Pancreas (tissue), 10 donors: ENCODE measurements at regions not wholly inside any gene's neighbourhood (a gene's known extent, or its start where the extent isn't known, plus 50 kb on each side); places are given as distances from the start of the nearest gene placed in this dataset.

Source experiments
- ATAC-seq, 4 donors: fragments of 200-7000 bp; cut with Tn5 transposase; one replicate each; pipeline versions ENCODE4 v1.8.0 to v1.9.1; 2020; ENCODE audit warnings: mild to moderate bottlenecking in 4 of 4, moderate library complexity in 4 of 4
- DNase-seq, 6 donors: peaks; one replicate each; pipeline ENCODE4 v3.0.0-alpha.2; 2020
- FAIRE-seq: peaks from 2 replicates; lab custom pipeline; 2012; peaks lifted over from hg19 to GRCh38; lab: Jason Lieb, UNC
- H3K27ac ChIP-seq, 4 donors: fragments of 200-600 bp; sonication (generic); 1 replicate in 3 of 4; 2 replicates in 1 of 4; pipeline versions ENCODE4 v1.5.0 to v1.8.0; 2020
- H3K27me3 ChIP-seq, 4 donors: fragments of 200-600 bp; one replicate each; pipeline ENCODE4 v1.8.0; 2021
- H3K36me3 ChIP-seq, 3 donors: fragments of 200-600 bp; sonication (generic) in 1 of 3; one replicate each; pipeline versions ENCODE4 v1.5.0 to v1.8.0; 2020 to 2021
- H3K4me1 ChIP-seq, 3 donors: fragments of 200-600 bp; one replicate each; pipeline ENCODE4 v1.8.0; 2021
- H3K4me3 ChIP-seq, 4 donors: fragments of 200-600 bp; sonication (generic) in 2 of 4; one replicate each; pipeline versions ENCODE4 v1.5.0 to v1.8.0; 2020 to 2021
- H3K9me3 ChIP-seq, 4 donors: fragments of 200-600 bp; one replicate each; pipeline ENCODE4 v1.8.0; 2021
- CTCF ChIP-seq, 4 donors: fragments of 200-600 bp; sonication (generic) in 3 of 4; IDR thresholded peaks; one replicate each; pipeline versions ENCODE4 v1.5.0 to v1.8.0; 2021; ENCODE audit warnings: antibody characterized with exemption in 4 of 4
- WGBS, 2 donors: extraction: QIAGEN DNeasy Blood & Tissue Kit; methylation state at CpG; one replicate each; pipeline ENCODE4 v1.1.7; 2013; 5-methylcytosine and 5-hydroxymethylcytosine counted together
- intact Hi-C, 3 donors: fragments of 100-400 bp; cut with DNase I; formaldehyde crosslinking; loops; one replicate each; pipeline versions ENCODE4 v1.11.1 to v1.14.2; 2022
- donor health status: healthy with polysubstance abuse.
- donor health status: DM: no; HTN: no; CAD: no; lungs with moderate emphysema.
- donor health status: DM: no; HTN: no; CAD: no.
- donor health status: control.
- donor health status: control.
- donor health status: Bipolar disorder and iron deficiency.
- donor health status: DM: yes; HTN: yes; CAD: no.
- donor health status: DM: no; HTN: no; CAD: no.
- donor health status: DM: no; HTN: no; CAD: no.
- donor health status: DM: yes; HTN: yes; CAD: no.

DNA sequence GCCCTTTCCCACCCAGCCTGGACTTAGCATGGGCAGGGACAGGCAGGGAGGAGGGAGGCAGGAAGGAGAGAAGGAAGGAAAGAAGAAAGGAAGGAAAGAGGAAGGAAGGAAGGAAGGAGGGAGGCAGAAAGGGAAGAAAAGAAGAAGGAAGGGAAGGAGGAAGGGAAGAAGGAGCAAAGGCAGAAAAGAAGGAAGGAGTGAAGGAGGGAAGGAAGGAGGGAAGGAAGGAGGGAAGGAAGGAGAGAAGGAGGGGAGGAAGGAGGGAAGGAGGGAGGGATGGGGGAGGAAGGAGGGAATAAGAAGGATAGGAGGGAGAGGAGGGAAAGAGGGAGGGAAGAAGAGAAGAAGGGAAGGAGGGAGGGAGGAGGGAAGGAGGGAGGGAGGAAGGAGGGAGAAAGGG is 110.4 kb downstream of the SALL1 start:
- Histone ChIP-seq H3K4me1 (no peaks in the 10 kb centered on the region), H3K27me3 (no peaks in the 10 kb centered on the region), H3K4me3 (no peak overlapping the region), H3K36me3 (no peaks in the 10 kb centered on the region), H3K27ac (no peak overlapping the region), H3K9me3 (no peaks in the 10 kb centered on the region)
- intact Hi-C loops, result no loop called here
- no peak for TF ChIP-seq CTCF (IDR thresholded peaks at IDR 0.05)
- ATAC-seq (no peak), FAIRE-seq (no peak), DNase-seq (no peak)

GRCh38 chr16:51039638-51040331 is 111.3 kb downstream of the SALL1 start:
- 66 to 76% methylated on average over 14 of the region's 14 CpGs for whole genome bisulfite sequencing, 2 donors
- FAIRE-seq, result no peak
- no peaks in the 10 kb centered on the region for H3K4me1 ChIP-seq
- no peak overlapping the region for H3K4me3 ChIP-seq
- ATAC-seq, result no peak
- DNase-seq, result no peak
- TF ChIP-seq CTCF (IDR thresholded peaks at IDR 0.05), result no peak
- no peaks in the 10 kb centered on the region for H3K27me3 ChIP-seq
- no peaks in the 10 kb centered on the region for H3K9me3 ChIP-seq
- no peak overlapping the region for H3K27ac ChIP-seq
- intact Hi-C loops, result no loop called here
- H3K36me3 ChIP-seq, result no peaks in the 10 kb centered on the region

GRCh38 chr16:51035711-51036110 is 115.4 kb downstream of the SALL1 start:
- Histone ChIP-seq H3K4me1 (no peaks in the 10 kb centered on the region), H3K9me3 (no peaks in the 10 kb centered on the region), H3K4me3 (no peak overlapping the region), H3K27me3 (no peaks in the 10 kb centered on the region), H3K27ac (no peak overlapping the region), H3K36me3 (no peaks in the 10 kb centered on the region)
- DNase-seq, result no peak
- no peak for TF ChIP-seq CTCF (IDR thresholded peaks at IDR 0.05)
- 94% methylated on average over 7 of the region's 7 CpGs for WGBS, 2 donors
- ATAC-seq, result peak in 1 of 4 donors; percentile 32
- intact Hi-C loops, result no loop called here
- FAIRE-seq, result no peak

DNA sequence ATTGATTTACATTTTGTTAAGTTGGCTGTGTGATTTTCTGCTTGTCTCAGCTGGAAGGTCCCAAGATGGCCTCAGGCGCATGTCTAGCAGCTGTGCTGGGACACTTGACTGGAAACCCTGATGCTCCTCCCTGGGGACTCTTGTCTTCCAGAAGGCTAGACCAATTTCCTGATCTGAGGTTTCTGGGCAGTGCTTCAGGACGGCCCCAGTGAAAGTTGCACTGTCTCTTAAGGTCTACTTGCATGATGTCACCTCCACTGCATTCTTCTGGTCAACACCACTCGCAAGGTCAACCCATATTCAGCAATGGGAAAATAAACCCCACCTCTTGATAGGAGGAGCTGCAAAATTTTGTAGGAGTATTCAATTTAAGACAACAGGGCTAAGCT is 116.0 kb downstream of the SALL1 start:
- TF ChIP-seq CTCF (IDR thresholded peaks at IDR 0.05), result no peak

GRCh38 chr16:51034481-51035109 is 116.5 kb downstream of the SALL1 start:
- Histone ChIP-seq H3K27me3 (no peaks in the 10 kb centered on the region), H3K4me3 (no peak overlapping the region), H3K36me3 (no peaks in the 10 kb centered on the region), H3K27ac (no peak overlapping the region), H3K4me1 (no peaks in the 10 kb centered on the region), H3K9me3 (no peaks in the 10 kb centered on the region)
- intact Hi-C loops, result no loop called here
- FAIRE-seq (no peak), ATAC-seq (peak in 1 of 4 donors; percentile 56), DNase-seq (no peak)
- WGBS, 2 donors, result 67 to 68% methylated on average over 6 of the region's 6 CpGs
- no peak for TF ChIP-seq CTCF (IDR thresholded peaks at IDR 0.05)

More for the DNA sequence above, 116.0 kb downstream of the SALL1 start:
- intact Hi-C loops, result no loop called here
- FAIRE-seq (no peak), ATAC-seq (peak in 1 of 4 donors; percentile 35), DNase-seq (no peak)
- Histone ChIP-seq H3K27ac (no peak overlapping the region), H3K9me3 (no peaks in the 10 kb centered on the region), H3K27me3 (no peaks in the 10 kb centered on the region), H3K4me3 (no peak overlapping the region), H3K36me3 (no peaks in the 10 kb centered on the region), H3K4me1 (no peaks in the 10 kb centered on the region)
- WGBS, 2 donors, result 86 to 89% methylated on average over 3 of the region's 3 CpGs
